GM10266 (cell line): ENCODE measurements at regions not wholly inside any gene's neighbourhood (a gene's known extent, or its start where the extent isn't known, plus 50 kb on each side); places are given as distances from the start of the nearest gene placed in this dataset.

Source experiments
- DNase-seq: peaks from one replicate; pipeline ENCODE4 v3.0.0; 2012; ENCODE audit errors: extremely low spot score
- TF ChIP-seq, protein P1 (sequence below): IDR thresholded peaks from 2 replicates; pipeline ENCODE4 v1.5.1; 2012; ENCODE audit warnings: mild to moderate bottlenecking, low read depth; ENCODE audit not compliant: control insufficient read depth, insufficient read depth; ENCODE audit errors: missing control alignments

DNA sequence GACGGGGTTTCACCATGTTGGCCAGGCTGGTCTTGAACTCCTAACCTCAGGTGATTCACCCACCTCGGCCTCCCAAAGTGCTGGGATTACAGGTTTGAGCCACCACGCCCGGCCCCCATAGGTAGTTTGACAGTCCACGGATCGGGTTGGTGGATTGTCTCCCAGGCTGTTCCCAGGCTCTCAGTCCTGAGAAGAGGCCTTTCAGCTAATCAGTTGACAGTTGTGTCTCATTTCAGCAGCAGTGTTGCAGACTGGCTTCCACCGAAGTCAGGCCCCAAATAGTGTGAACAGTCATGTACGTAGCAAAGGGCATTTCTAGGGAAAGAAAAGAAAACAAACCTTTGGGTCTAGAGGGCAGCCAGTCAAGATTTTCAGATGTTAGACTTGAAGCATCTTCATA, 102.4 kb upstream of the TLR3 start:
- TF ChIP-seq, protein P1, sequence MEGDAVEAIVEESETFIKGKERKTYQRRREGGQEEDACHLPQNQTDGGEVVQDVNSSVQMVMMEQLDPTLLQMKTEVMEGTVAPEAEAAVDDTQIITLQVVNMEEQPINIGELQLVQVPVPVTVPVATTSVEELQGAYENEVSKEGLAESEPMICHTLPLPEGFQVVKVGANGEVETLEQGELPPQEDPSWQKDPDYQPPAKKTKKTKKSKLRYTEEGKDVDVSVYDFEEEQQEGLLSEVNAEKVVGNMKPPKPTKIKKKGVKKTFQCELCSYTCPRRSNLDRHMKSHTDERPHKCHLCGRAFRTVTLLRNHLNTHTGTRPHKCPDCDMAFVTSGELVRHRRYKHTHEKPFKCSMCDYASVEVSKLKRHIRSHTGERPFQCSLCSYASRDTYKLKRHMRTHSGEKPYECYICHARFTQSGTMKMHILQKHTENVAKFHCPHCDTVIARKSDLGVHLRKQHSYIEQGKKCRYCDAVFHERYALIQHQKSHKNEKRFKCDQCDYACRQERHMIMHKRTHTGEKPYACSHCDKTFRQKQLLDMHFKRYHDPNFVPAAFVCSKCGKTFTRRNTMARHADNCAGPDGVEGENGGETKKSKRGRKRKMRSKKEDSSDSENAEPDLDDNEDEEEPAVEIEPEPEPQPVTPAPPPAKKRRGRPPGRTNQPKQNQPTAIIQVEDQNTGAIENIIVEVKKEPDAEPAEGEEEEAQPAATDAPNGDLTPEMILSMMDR = no peak
- no peak for DNase-seq

DNA sequence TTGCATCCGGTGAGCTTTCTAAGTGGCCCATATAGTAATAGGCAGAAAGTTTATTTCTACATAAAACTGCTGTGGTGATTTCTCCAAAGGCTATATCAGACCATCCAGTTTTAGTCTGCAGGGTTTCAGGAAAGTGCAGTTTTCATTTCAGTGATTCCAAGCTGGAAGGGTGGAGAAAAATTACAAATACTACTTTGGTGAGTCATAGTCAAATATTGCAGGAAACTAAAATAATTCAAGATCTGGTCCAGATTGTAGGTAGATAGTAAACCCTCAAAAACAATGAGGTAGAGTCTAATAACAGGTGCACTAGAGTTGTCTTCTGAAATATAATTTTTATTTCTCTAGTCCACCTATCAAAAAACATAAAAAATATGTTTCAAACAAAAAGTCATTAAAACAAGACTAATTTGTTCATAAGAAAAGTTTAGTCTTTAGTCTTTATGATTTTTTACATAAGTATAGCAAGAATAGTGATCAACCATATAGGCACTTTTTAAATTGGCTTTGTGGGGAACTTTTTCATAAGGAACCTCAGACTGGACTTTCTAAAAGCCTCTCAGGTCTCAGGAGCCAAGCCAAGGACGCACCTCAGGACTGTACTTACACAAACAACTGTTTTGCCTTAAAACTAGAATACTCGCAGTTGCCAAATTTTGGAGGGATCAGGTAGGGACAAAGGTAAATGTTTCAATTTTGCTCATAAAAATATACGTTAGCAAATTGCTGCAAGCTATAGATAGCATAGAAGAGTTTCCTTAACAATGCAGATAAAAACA, 101.8 kb upstream of the TLR3 start:
- no peak for DNase-seq
- TF ChIP-seq, protein P1 = no peak

DNA sequence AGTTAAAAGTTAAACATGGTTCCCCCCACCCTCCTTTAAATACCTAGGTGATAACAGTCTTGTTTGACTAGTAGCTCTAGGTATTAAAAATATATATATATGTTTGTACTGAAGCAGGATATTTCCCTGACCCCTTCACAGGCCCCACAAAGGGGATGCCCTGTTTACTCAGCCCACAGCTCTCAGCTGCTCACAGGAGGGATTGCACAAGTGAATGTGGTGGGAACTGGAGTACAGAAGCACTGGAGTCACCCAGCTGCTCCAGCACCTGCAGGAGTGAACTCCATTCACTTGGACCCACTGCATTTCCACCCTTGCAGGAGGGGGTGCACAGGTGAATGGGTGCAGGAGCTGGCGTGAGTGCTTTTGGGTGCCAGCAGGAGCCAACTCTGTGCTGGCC, 99.3 kb upstream of the TLR3 start:
- DNase-seq = no peak
- TF ChIP-seq, protein P1 = no peak

DNA sequence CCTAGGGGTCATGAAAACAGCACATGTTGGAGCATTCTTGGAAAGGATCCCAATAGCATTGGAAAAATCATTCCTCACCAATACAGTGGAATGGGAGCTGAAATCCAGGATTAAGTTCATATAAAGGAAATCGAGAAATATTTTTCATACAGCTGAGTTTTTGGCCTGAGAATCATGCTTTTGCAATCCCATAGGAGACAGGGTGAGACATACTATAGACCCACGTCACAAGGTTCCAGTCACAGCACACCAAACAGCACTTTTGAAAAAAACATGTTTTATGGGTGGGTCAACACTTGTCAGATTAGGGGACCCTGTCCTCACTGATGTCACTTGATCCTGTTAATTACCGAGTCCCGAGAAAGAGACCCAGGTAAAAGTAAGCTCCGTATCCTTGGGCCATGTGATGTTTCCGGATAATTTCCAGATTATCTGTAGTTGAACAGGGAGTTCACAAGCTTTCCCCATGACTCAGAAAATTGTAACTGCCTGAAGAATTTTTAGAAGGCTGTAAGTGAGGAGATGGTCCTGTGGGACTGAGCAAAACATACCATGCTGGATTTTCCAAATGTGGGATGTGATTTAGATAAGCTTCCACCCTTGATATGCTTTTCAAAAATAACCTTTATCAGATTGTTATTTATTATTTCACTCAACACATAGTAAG, 80.9 kb upstream of the TLR3 start:
- TF ChIP-seq, protein P1 = no peak
- DNase-seq = no peak

DNA sequence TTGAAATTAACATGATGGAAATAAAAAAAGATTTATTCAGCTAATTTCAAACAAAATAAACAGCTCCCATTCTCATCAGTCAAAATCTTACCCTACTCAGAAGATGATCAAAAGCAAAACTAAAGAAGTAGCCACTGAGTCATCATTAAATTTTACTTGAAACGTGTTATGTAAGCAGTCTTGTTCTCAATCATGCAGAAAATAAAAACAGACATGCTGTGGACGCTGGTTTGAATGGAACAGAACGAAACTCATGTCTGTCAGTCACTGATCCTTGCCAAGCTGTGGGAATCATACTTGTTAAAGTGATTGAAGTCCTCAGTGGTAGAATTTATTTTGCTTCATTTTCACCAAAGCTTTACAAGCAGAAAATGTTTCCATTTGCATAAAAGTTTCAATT, 77.2 kb upstream of the TLR3 start:
- TF ChIP-seq, protein P1 = no peak
- DNase-seq = no peak

DNA sequence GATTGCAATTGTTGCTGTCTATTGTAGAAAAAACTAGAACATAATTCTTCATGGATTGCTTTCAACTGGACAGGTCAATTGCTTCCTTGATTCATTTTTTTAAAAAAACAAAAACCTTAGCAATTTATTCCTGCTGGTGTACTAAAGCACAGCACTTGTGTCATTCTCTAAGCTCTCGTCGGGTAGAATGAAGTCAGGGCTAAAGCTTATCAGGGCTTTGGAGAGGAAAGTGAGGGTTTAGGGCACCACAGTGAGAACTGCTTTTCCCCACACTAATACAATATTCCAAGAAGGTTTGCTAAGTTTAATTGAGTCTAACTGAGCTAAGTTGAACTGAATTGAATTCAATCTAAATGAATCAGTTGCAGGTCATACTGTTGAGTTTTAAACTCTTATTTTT, 76.4 kb upstream of the TLR3 start:
- DNase-seq = no peak

More for the DNA sequence above, 76.4 kb upstream of the TLR3 start:
- TF ChIP-seq, protein P1 = no peak
